ENCODE measurements at regions not wholly inside any gene's neighbourhood (a gene's known extent, or its start where the extent isn't known, plus 50 kb on each side); places are given as distances from the start of the nearest gene placed in this dataset.

DNA sequence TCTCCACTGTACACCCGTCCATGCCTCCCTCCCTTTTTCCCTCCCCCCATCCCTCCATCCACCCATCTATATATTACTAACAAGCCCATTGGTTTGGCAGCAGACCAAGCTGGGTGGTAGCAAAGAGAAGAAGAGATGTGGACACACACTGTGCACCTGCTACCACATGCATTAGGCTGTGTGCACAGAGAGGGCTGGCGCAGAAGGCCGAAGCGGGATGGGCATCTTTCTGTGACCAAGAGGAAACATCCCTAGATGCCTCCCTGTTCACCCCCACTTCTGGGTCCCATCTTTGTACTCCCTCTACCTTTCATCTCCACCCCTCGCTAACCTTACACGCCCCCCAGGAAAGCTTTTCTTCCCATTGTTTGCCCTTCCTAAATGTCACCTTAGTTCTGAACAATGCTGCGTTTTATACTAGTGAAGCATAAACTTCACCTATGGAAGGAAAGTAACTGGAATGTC, 64.9 kb upstream of the AFDN start:
- TF ChIP-seq, protein P1, sequence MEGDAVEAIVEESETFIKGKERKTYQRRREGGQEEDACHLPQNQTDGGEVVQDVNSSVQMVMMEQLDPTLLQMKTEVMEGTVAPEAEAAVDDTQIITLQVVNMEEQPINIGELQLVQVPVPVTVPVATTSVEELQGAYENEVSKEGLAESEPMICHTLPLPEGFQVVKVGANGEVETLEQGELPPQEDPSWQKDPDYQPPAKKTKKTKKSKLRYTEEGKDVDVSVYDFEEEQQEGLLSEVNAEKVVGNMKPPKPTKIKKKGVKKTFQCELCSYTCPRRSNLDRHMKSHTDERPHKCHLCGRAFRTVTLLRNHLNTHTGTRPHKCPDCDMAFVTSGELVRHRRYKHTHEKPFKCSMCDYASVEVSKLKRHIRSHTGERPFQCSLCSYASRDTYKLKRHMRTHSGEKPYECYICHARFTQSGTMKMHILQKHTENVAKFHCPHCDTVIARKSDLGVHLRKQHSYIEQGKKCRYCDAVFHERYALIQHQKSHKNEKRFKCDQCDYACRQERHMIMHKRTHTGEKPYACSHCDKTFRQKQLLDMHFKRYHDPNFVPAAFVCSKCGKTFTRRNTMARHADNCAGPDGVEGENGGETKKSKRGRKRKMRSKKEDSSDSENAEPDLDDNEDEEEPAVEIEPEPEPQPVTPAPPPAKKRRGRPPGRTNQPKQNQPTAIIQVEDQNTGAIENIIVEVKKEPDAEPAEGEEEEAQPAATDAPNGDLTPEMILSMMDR (IDR thresholded peaks at IDR 0.05; ENCODE audit: insufficient read depth, low read length, poor library complexity, severe bottlenecking), result no peak
- no peak for TF ChIP-seq EZH2phosphoT487 (conservative IDR thresholded peaks at IDR 0.05; ENCODE audit: low read length)
